H9 (cell line): ENCODE measurements at regions not wholly inside any gene's neighbourhood (a gene's known extent, or its start where the extent isn't known, plus 50 kb on each side); places are given as distances from the start of the nearest gene placed in this dataset.

ENCODE experiments used
- DNase-seq: peaks from one replicate; pipeline ENCODE4 v3.0.0-alpha.2; 2017
- H2AFZ ChIP-seq: one replicate; pipeline ENCODE4 v1.6.1; 2013; ENCODE audit warnings: mild to moderate bottlenecking, low read length, control low read depth, moderate library complexity
- H2AK5ac ChIP-seq: 2 replicates; pipeline ENCODE4 v1.6.1; 2013; ENCODE audit warnings: low read length, control low read depth, mixed read lengths; ENCODE audit not compliant: insufficient read length
- H2BK120ac ChIP-seq: one replicate; pipeline ENCODE4 v1.6.1; 2013; ENCODE audit warnings: low read depth, mild to moderate bottlenecking, low read length, control low read depth, inconsistent platforms; ENCODE audit not compliant: poor library complexity, severe bottlenecking
- H2BK12ac ChIP-seq: 2 replicates; pipeline ENCODE4 v1.6.1; 2013; ENCODE audit warnings: low read length, control low read depth, mixed read lengths, low read depth; ENCODE audit not compliant: insufficient read length
- H2BK15ac ChIP-seq: 2 replicates; pipeline ENCODE4 v1.6.1; 2013; ENCODE audit warnings: low read depth, low read length, control low read depth
- H2BK20ac ChIP-seq: one replicate; pipeline ENCODE4 v1.6.1; 2013; ENCODE audit warnings: low read depth, mild to moderate bottlenecking, low read length, control low read depth, inconsistent platforms; ENCODE audit not compliant: poor library complexity, severe bottlenecking
- H2BK5ac ChIP-seq: 2 replicates; pipeline ENCODE4 v1.6.1; 2013; ENCODE audit warnings: low read length, control low read depth, mixed read lengths; ENCODE audit not compliant: insufficient read length
- H3K14ac ChIP-seq: 2 replicates; pipeline ENCODE4 v1.6.1; 2013; ENCODE audit warnings: low read length, control low read depth; ENCODE audit not compliant: insufficient read depth
- H3K18ac ChIP-seq: 2 replicates; pipeline ENCODE4 v1.6.1; 2013; ENCODE audit warnings: low read depth, mild to moderate bottlenecking, mixed read lengths, low read length, control low read depth; ENCODE audit not compliant: insufficient read length
- H3K23ac ChIP-seq: 2 replicates; pipeline ENCODE4 v1.6.1; 2013; ENCODE audit warnings: low read length, control low read depth, mixed read lengths, low read depth; ENCODE audit not compliant: insufficient read length
- H3K23me2 ChIP-seq: 2 replicates; pipeline ENCODE4 v1.6.1; 2013; ENCODE audit warnings: low read depth, mild to moderate bottlenecking, mixed read lengths, low read length, control low read depth; ENCODE audit not compliant: insufficient read length, poor library complexity, severe bottlenecking
- H3K27ac ChIP-seq: 2 replicates; pipeline ENCODE4 v1.5.1; 2013; ENCODE audit warnings: low read length, control low read depth, mixed read lengths, low read depth; ENCODE audit not compliant: insufficient read length
- H3K27me3 ChIP-seq: 2 replicates; pipeline ENCODE4 v1.6.1; 2013; ENCODE audit warnings: low read length, control low read depth, inconsistent platforms; ENCODE audit not compliant: insufficient read depth
- H3K4ac ChIP-seq: 2 replicates; pipeline ENCODE4 v1.6.1; 2013; ENCODE audit warnings: low read depth, mild to moderate bottlenecking, control low read depth, inconsistent platforms, low read length, moderate library complexity
- H3K4me1 ChIP-seq: 2 replicates; pipeline ENCODE4 v1.6.1; 2013; ENCODE audit warnings: low read length, control low read depth, inconsistent platforms; ENCODE audit not compliant: insufficient read depth
- H3K4me2 ChIP-seq: 2 replicates; pipeline ENCODE4 v1.6.1; 2013; ENCODE audit warnings: low read length, control low read depth, mixed read lengths; ENCODE audit not compliant: insufficient read length, insufficient read depth
- H3K56ac ChIP-seq: 2 replicates; pipeline ENCODE4 v1.6.1; 2013; ENCODE audit warnings: low read depth, mild to moderate bottlenecking, mixed read lengths, low read length, control low read depth; ENCODE audit not compliant: insufficient read length
- H3K79me1 ChIP-seq: 2 replicates; pipeline ENCODE4 v1.6.1; 2013; ENCODE audit warnings: low read depth, mild to moderate bottlenecking, moderate library complexity, low read length, control low read depth, inconsistent platforms; ENCODE audit not compliant: insufficient read depth, poor library complexity, severe bottlenecking
- H3K79me2 ChIP-seq: 2 replicates; pipeline ENCODE4 v1.6.1; 2013; ENCODE audit warnings: low read length, control low read depth, inconsistent platforms; ENCODE audit not compliant: insufficient read depth
- H3K9ac ChIP-seq: 2 replicates; pipeline ENCODE4 v1.6.1; 2013; ENCODE audit warnings: low read length, control low read depth, mixed read lengths; ENCODE audit not compliant: insufficient read length; ENCODE audit errors: extremely low read depth
- H3K9me3 ChIP-seq: one replicate; pipeline ENCODE4 v1.6.1; 2013; ENCODE audit warnings: low read depth, low read length, inconsistent platforms; ENCODE audit not compliant: control insufficient read depth
- H3T11ph ChIP-seq: one replicate; pipeline ENCODE4 v1.6.1; 2013; ENCODE audit warnings: mild to moderate bottlenecking, low read length, control low read depth, inconsistent platforms
- H4K20me1 ChIP-seq: one replicate; pipeline ENCODE4 v1.6.1; 2013; ENCODE audit not compliant: control insufficient read depth, insufficient read length, insufficient read depth
- H4K5ac ChIP-seq: 2 replicates; pipeline ENCODE4 v1.6.1; 2013; ENCODE audit warnings: low read depth, mild to moderate bottlenecking, mixed read lengths, low read length, control low read depth; ENCODE audit not compliant: insufficient read length
- H4K8ac ChIP-seq: replicated peaks from 2 replicates; pipeline ENCODE4 v1.6.1; 2013; ENCODE audit warnings: low read length, control low read depth, mixed read lengths, low read depth; ENCODE audit not compliant: insufficient read length
- H4K91ac ChIP-seq: 2 replicates; pipeline ENCODE4 v1.6.1; 2013; ENCODE audit warnings: low read depth, mild to moderate bottlenecking, moderate library complexity, mixed read lengths, low read length, control low read depth; ENCODE audit not compliant: insufficient read length
- H3K27ac Mint-ChIP-seq, 3 experiments: 2 replicates in 2 of 3; 3 replicates in 1 of 3; pipeline ENCODE4 v1.8.0; 2020 to 2021; ENCODE audit warnings: mixed read lengths in 3 of 3, mild to moderate bottlenecking in 1 of 3, moderate library complexity in 1 of 3
- H3K27me3 Mint-ChIP-seq: 2 replicates; pipeline ENCODE4 v1.8.0; 2021; ENCODE audit warnings: low read depth, mild to moderate bottlenecking, moderate library complexity, mixed read lengths
- H3K36me3 Mint-ChIP-seq, 3 experiments: 2 replicates in 2 of 3; 3 replicates in 1 of 3; pipeline ENCODE4 v1.8.0; 2020 to 2021; ENCODE audit warnings: low read depth in 3 of 3, mixed read lengths in 3 of 3; ENCODE audit not compliant: insufficient read depth in 1 of 3
- H3K4me1 Mint-ChIP-seq, 2 experiments: 2 replicates each; pipeline ENCODE4 v1.8.0; 2020; ENCODE audit warnings: mixed read lengths in 2 of 2
- H3K4me3 Mint-ChIP-seq, 2 experiments: 2 replicates in 1 of 2; 3 replicates in 1 of 2; pipeline ENCODE4 v1.8.0; 2020 to 2021; ENCODE audit warnings: mild to moderate bottlenecking in 2 of 2, mixed read lengths in 2 of 2, moderate library complexity in 1 of 2
- H3K9me3 Mint-ChIP-seq, 2 experiments: 2 replicates in 1 of 2; 3 replicates in 1 of 2; pipeline ENCODE4 v1.8.0; 2020; ENCODE audit warnings: mild to moderate bottlenecking in 2 of 2, mixed read lengths in 2 of 2, moderate library complexity in 1 of 2
- CTCF ChIP-seq: fragments of 200-600 bp; sonication (generic); conservative IDR thresholded peaks from 3 replicates; pipeline ENCODE4 v1.8.0; 2021; ENCODE audit warnings: antibody characterized with exemption, mild to moderate bottlenecking
- WGBS: extraction: QIAGEN DNeasy Blood & Tissue Kit; methylation state at CpG from one replicate; pipeline ENCODE4 v1.1.7; 2013; ENCODE audit warnings: missing lambda C conversion rate, low lambda C conversion rate, mixed read lengths; ENCODE audit not compliant: insufficient read length; ENCODE audit errors: extremely low coverage; 5-methylcytosine and 5-hydroxymethylcytosine counted together

DNA sequence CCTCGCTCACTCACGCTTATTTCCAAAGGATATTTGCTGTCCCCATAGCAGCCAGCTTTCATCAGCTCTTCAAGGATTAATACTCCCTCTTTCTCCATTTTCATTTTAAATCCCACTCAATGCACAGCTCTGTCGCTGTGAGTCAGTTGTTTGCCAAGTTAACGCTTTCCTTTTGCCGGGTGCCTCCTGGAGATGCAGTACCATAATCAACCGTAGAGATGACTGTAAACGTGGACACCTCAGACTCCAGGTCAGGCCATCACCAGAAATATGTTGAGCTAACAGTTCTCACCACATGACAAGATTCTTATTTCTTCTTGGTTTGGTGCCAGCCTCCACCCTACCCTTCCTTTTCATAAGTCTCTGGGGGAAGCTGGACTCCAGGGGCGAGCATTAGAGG is 66.6 kb upstream of the TAB2 start:
- H3K9me3 ChIP-seq, result no peaks in the 10 kb centered on the region
- no peak overlapping the region for H3K4ac ChIP-seq
- H3K14ac ChIP-seq, result no peak overlapping the region
- WGBS, result no CpG with 5 or more reads among the region's 8 CpGs
- Mint-ChIP-seq H3K4me3 (no peak overlapping the region), H3K4me1 (peaks cover 2 to 5% of the 10 kb centered on the region in 2 experiments; a peak in 3 of 4 replicates), H3K27me3 (no peaks in the 10 kb centered on the region; the same call in 1 of the 2 replicates), H3K36me3 (no peaks in the 10 kb centered on the region), H3K27ac (no peak overlapping the region), H3K9me3 (no peaks in the 10 kb centered on the region)
- no peaks in the 10 kb centered on the region for H3K79me1 ChIP-seq
- no peak for TF ChIP-seq CTCF
- H2BK120ac ChIP-seq, result no peak overlapping the region
- H3K9ac ChIP-seq, result no peak overlapping the region
- no peak overlapping the region for H4K8ac ChIP-seq
- no peak for DNase-seq
- H3K23me2 ChIP-seq, result peaks cover 2% of the 10 kb centered on the region
- H3K27me3 ChIP-seq, result no peaks in the 10 kb centered on the region
- no peak overlapping the region for H2BK15ac ChIP-seq
- no peak overlapping the region for H2BK5ac ChIP-seq
- no peak overlapping the region for H2AK5ac ChIP-seq
- H3K27ac ChIP-seq, result no peak overlapping the region
- H2AFZ ChIP-seq, result no peak overlapping the region
- H3K4me2 ChIP-seq, result no peak overlapping the region
- no peak overlapping the region for H3T11ph ChIP-seq
- no peak overlapping the region for H3K23ac ChIP-seq
- no peaks in the 10 kb centered on the region for H3K4me1 ChIP-seq
- H3K18ac ChIP-seq, result no peak overlapping the region
- no peak overlapping the region for H2BK20ac ChIP-seq
- no peak overlapping the region for H4K91ac ChIP-seq
- no peak overlapping the region for H2BK12ac ChIP-seq
- no peak overlapping the region for H4K5ac ChIP-seq
- no peaks in the 10 kb centered on the region for H4K20me1 ChIP-seq
- H3K79me2 ChIP-seq, result no peaks in the 10 kb centered on the region
- no peak overlapping the region for H3K56ac ChIP-seq
